ENCODE measurements at regions not wholly inside any gene's neighbourhood (a gene's known extent, or its start where the extent isn't known, plus 50 kb on each side); places are given as distances from the start of the nearest gene placed in this dataset.
"Not testable (repeated sequence)": the region's sequence is repeated elsewhere in the genome, so short reads cannot be mapped to it uniquely, and the experiment has no call there.

DNA sequence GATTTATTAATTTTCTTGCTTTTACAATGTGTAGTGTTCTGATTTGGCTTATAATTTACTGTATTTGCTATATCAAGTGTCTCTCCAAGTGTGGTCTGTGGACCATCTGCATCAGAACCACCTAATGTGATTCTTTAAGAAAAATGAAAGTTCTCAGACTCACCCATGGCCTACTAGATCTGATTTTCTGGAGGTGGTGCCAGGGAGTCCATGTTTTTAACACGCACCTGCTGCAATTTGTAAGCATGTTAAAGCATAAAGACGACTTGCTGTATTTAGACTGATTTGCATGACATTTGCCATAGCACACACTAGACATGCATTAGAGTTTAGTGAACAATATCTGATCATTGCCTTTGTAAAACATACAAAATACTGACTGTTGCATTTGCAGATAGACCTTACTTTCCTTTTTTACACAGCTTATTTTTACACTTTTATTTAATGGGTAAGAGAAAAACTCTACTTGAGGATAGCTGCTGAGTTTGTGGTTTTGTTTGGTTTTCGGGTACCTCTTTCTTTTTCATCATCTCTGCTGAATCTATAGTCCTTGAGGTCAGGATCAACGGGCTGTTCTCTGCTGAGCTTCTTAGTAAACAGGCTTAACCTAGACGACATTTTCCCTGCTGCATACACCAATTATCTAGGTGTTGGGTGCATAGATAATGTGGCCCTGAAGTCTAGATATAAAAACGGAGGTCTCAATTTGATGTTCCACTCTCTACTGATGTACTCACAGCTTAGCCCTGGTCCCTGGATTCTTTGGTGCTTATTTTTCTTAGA is 138.0 kb upstream of the ZNF366 start:
- H3K4me3 ChIP-seq (ENCODE audit: low read length), result no peak overlapping the region
- DNase-seq (ENCODE audit: low read depth), result no peak
- TF ChIP-seq, protein P1, sequence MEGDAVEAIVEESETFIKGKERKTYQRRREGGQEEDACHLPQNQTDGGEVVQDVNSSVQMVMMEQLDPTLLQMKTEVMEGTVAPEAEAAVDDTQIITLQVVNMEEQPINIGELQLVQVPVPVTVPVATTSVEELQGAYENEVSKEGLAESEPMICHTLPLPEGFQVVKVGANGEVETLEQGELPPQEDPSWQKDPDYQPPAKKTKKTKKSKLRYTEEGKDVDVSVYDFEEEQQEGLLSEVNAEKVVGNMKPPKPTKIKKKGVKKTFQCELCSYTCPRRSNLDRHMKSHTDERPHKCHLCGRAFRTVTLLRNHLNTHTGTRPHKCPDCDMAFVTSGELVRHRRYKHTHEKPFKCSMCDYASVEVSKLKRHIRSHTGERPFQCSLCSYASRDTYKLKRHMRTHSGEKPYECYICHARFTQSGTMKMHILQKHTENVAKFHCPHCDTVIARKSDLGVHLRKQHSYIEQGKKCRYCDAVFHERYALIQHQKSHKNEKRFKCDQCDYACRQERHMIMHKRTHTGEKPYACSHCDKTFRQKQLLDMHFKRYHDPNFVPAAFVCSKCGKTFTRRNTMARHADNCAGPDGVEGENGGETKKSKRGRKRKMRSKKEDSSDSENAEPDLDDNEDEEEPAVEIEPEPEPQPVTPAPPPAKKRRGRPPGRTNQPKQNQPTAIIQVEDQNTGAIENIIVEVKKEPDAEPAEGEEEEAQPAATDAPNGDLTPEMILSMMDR (conservative IDR thresholded peaks at IDR 0.05; ENCODE audit: low read length), result no peak

DNA sequence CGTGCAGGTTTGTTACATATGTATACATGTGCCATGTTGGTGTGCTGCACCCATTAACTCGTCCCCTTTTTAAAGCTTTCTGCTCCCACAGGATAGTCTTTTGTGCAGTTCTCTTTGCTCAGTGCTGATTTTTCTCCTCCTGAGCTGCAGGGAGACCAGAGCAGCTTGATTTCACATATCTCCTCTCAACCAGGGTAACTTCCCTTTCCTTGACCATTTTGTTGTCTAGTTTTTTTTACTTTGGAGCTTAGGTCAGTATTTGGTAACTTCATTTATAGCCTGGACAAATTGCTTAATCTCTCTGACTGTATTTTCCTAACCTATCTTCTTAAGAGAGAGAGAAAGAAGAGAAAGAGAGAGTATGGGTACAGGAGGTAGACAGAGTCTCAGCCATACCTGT is 137.1 kb upstream of the ZNF366 start:
- TF ChIP-seq, protein P1 (conservative IDR thresholded peaks at IDR 0.05; ENCODE audit: low read length), result no peak
- DNase-seq (ENCODE audit: low read depth), result no peak
- H3K4me3 ChIP-seq (ENCODE audit: low read length), result no peak overlapping the region

DNA sequence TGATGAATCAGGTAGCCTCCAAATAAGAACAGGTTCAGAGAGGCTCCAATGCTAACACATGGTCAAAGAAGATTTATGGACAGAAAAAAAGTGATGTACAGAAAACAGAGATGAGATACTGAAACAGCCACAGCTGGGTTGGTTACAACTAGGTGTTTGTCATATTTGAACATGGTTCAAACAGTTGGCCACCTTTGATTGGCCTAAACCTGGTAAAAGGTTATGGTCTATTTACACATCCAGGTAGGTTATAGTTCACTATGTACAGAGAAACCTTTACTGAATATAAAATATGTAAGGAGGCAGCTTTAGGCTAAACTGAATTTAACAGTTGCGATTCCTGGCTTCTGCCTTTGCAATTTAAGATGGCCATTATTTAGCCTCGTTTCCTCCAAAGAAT is 134.0 kb upstream of the ZNF366 start:
- TF ChIP-seq, protein P1 (conservative IDR thresholded peaks at IDR 0.05; ENCODE audit: low read length), result no peak
- DNase-seq (ENCODE audit: low read depth), result no peak
- H3K4me3 ChIP-seq (ENCODE audit: low read length), result no peak overlapping the region

DNA sequence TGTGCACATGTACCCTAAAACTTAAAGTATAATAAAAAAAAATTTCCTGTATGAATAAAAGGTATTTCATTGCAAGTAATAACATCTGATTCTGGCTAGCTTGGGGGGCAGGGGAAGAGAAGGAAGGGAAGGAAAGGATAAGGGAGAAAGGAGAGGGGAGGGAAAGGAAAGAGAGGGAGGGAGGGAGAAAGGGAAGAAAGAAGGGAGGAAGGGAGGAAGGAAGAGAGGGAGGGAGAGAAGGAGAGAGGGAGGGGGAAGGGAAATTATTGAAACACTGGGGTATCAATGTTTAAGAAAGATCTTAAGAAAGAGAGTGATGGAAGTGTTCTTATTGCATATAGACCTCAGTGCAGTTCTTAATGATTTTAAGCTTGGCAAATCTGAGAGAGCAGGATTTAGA is 129.8 kb upstream of the ZNF366 start:
- TF ChIP-seq, protein P1 (conservative IDR thresholded peaks at IDR 0.05; ENCODE audit: low read length), result no peak
- no peak for DNase-seq (ENCODE audit: low read depth)
- no peak overlapping the region for H3K4me3 ChIP-seq (ENCODE audit: low read length)

DNA sequence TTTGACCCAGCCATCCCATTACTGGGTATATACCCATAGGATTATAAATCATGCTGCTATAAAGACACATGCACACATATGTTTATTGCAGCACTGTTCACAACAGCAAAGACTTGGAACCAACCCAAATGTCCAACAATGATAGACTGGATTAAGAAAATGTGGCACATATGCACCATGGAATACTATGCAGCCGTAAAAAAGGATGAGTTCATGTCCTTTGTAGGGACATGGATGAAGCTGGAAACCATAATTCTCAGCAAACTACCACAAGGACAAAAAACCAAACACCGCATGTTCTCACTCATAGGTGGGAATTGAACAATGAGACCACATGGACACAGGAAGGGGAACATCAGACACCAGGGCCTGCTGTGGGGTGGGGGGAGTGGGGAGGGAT is 129.4 kb upstream of the ZNF366 start:
- H3K4me3 ChIP-seq (ENCODE audit: low read length), result not testable (repeated sequence)

DNA sequence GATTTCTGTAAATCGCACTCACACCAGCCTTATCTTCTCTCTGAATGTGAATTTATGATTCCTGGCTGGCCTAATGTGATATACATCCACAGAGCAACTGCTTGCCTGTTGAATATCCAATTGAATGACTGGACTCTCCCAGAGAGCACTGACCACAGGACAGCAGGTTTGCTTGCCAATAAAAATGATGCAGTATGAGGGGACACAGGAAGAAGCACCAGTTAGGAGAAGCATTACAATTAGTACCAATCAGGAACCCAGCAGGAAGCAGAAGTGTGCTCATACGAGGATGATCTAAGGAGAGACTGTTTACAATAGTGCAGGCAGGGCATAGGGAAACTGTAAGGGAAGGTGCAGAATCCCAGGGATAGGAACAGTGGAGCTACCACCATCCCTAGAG is 127.2 kb upstream of the ZNF366 start:
- H3K4me3 ChIP-seq (ENCODE audit: low read length), result no peak overlapping the region
- DNase-seq (ENCODE audit: low read depth), result peak; percentile 27
- TF ChIP-seq, protein P1 (conservative IDR thresholded peaks at IDR 0.05; ENCODE audit: low read length), result no peak

More for the DNA sequence above, 129.4 kb upstream of the ZNF366 start:
- not testable (repeated sequence) for DNase-seq (ENCODE audit: low read depth)

DNA sequence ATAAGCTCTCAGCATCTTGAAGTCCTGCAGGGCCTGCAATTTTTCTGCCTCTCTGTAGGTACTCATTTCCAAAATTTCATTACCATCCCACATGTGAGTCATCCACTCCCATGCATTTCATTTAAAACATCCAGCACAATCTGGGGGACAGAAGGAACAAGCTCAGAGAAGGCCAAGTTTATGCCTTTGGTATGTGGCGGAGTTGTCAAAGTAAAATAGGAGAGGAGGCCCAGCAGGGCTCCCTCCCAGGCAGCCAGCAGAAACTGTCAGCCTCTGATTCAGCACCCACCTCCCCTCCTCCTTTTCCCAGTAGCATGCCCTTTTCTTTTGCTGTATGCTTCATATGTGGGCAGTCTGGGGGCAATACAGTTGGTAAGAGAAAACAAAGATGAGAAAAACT is 126.4 kb upstream of the ZNF366 start:
- H3K4me3 ChIP-seq (ENCODE audit: low read length), result no peak overlapping the region
- peak; percentile 90 for DNase-seq (ENCODE audit: low read depth)
- TF ChIP-seq, protein P1 (conservative IDR thresholded peaks at IDR 0.05; ENCODE audit: low read length), result peak; percentile 10
